Tibial nerve (tissue), 4 donors: ENCODE measurements at regions not wholly inside any gene's neighbourhood (a gene's known extent, or its start where the extent isn't known, plus 50 kb on each side); places are given as distances from the start of the nearest gene placed in this dataset.

Experiments used
- DNase-seq, 2 donors: peaks; one replicate each; pipeline ENCODE4 v3.0.0-alpha.2; 2019; ENCODE audit warnings: low spot score in 2 of 2
- H3K27ac ChIP-seq, 4 donors: fragments of 200-600 bp; sonication (generic) in 3 of 4; one replicate each; pipeline ENCODE4 v1.5.1; 2017 to 2019; ENCODE audit warnings: mild to moderate bottlenecking in 1 of 4
- H3K27me3 ChIP-seq, 2 donors: fragments of 200-600 bp; sonication (generic) in 1 of 2; one replicate each; pipeline versions ENCODE4 v1.5.1 to v1.6.0; 2017 to 2019
- H3K36me3 ChIP-seq, 3 donors: fragments of 200-600 bp; sonication (generic); one replicate each; pipeline ENCODE4 v1.5.1; 2018 to 2019
- H3K4me1 ChIP-seq, 4 donors: fragments of 200-600 bp; sonication (generic) in 3 of 4; one replicate each; pipeline ENCODE4 v1.5.1; 2017 to 2019
- H3K4me3 ChIP-seq, 4 donors: fragments of 200-600 bp; sonication (generic) in 3 of 4; one replicate each; pipeline ENCODE4 v1.5.1; 2017 to 2019; ENCODE audit warnings: mild to moderate bottlenecking in 1 of 4, moderate library complexity in 1 of 4
- H3K9me3 ChIP-seq, 4 donors: fragments of 200-600 bp; sonication (generic) in 3 of 4; one replicate each; pipeline ENCODE4 v1.5.1; 2017 to 2019
- CTCF ChIP-seq, 5 experiments: fragments of 200-600 bp in 3 of 5; fragments of 450-650 bp in 2 of 5; sonication (generic) in 3 of 5; IDR thresholded peaks; one replicate each; pipeline ENCODE4 v1.5.1; 2016 to 2019; ENCODE audit warnings: antibody characterized with exemption in 5 of 5, mild to moderate bottlenecking in 3 of 5, moderate library complexity in 2 of 5
- EP300 ChIP-seq, 2 donors: sonication (generic); formaldehyde crosslinking; IDR thresholded peaks; one replicate each; pipeline ENCODE4 v1.6.1; 2017; ENCODE audit warnings: antibody characterized with exemption in 2 of 2, mild to moderate bottlenecking in 1 of 2
- POLR2A ChIP-seq, 2 donors: fragments of 450-650 bp; IDR thresholded peaks; one replicate each; pipeline ENCODE4 v1.6.1; 2017; ENCODE audit warnings: antibody characterized with exemption in 2 of 2, mild to moderate bottlenecking in 2 of 2, moderate library complexity in 2 of 2
- WGBS, 2 donors: methylation state at CpG; one replicate each; pipeline ENCODE4 v1.1.5; 2018; 5-methylcytosine and 5-hydroxymethylcytosine counted together

- DNase-seq, result no peak
- WGBS, 2 donors, result 56 to 81% methylated on average over 3 of the region's 3 CpGs
- H3K27ac ChIP-seq, result no peak overlapping the region
- no peak for TF ChIP-seq CTCF (IDR thresholded peaks at IDR 0.05)
- TF ChIP-seq EP300 (IDR thresholded peaks at IDR 0.05), result no peak
- TF ChIP-seq POLR2A (IDR thresholded peaks at IDR 0.05), result no peak
- H3K9me3 ChIP-seq, result no peaks in the 10 kb centered on the region
- H3K4me1 ChIP-seq, result no peaks in the 10 kb centered on the region
- no peaks in the 10 kb centered on the region for H3K27me3 ChIP-seq
- H3K4me3 ChIP-seq, result no peak overlapping the region
- no peaks in the 10 kb centered on the region for H3K36me3 ChIP-seq
Measured at GRCh38 chr17:13996748-13997147, 72.6 kb upstream of the COX10 start.

DNA sequence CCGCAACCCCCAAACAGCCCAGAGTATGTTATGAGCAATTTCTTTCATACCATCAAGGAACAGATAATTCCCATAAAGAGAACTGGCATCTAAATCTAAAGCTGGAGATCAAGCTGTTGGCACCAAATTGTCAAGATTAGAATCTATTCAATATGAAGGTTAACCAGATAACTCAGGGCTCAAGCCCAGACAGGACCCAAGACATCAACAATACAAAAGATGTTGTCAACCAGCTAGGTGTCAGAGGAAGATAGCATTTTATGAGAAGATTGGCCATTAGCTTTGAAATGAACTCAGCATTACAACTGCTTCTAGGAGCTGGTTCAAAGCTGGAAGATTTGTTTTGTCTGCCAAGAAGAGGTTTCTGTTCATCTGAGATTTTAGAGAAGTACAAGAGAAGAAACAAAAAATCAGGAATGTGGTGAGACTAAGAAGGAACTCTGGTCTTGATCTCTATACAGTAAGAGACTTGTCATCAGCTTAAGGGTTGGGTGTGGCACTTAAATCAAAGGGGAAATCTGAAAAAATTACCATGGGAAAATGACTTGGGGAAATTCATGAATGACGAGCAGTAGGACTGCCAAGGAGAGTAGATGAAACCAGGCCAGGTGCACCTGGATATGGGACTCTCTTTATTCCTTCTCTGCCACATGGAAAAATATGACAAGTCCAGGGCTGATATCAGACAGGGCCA lies 64.2 kb upstream of the COX10 start:
- Histone ChIP-seq H3K27ac (no peak overlapping the region), H3K36me3 (no peaks in the 10 kb centered on the region), H3K4me3 (no peak overlapping the region), H3K4me1 (no peaks in the 10 kb centered on the region), H3K9me3 (no peaks in the 10 kb centered on the region), H3K27me3 (no peaks in the 10 kb centered on the region)
- WGBS, 2 donors, result 84 to 86% methylated on average over 2 of the region's 2 CpGs
- DNase-seq, result no peak
- TF ChIP-seq POLR2A (IDR thresholded peaks at IDR 0.05), result no peak
- TF ChIP-seq CTCF (IDR thresholded peaks at IDR 0.05), result no peak
- TF ChIP-seq EP300 (IDR thresholded peaks at IDR 0.05), result no peak

DNA sequence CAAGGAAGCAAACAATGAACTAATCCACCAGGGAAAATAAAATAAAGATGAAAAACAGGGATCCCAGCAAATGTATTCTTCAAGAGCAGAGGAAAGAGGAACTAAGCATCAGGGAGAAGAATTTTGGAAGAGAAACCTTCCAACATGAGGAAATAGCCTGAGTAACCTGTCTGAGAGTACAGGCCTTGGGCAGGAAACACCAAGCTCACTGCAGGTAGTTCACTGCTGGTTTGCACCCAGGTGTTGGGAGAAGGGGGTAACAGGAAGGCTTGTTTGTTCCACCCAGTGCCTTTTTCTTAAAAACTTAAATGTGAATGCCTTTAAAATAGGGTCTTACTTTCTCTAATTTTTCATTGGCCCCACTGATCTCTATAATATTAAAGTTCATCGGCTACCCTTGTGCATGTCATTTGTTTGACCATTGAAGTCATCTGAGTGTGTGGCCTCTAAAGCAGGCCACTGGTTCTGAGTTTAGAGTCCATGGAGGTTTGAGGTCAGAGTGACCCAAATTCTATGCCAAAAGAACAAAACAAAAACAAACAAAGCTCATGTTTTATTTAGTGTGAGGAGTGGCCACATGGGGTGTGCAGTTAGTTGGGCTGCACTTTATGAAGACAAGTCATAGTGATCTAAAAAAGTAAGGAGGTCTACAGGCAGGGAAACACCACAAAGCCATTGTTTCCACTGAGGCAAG lies 62.9 kb upstream of the COX10 start:
- Histone ChIP-seq H3K4me3 (no peak overlapping the region), H3K27ac (no peak overlapping the region), H3K27me3 (no peaks in the 10 kb centered on the region), H3K4me1 (no peaks in the 10 kb centered on the region), H3K36me3 (no peaks in the 10 kb centered on the region), H3K9me3 (no peaks in the 10 kb centered on the region)
- 79 to 93% methylated on average over 1 of the region's 1 CpG for WGBS, 2 donors
- TF ChIP-seq POLR2A (IDR thresholded peaks at IDR 0.05) (no peak), EP300 (IDR thresholded peaks at IDR 0.05) (no peak), CTCF (IDR thresholded peaks at IDR 0.05) (no peak)
- DNase-seq, result no peak

DNA sequence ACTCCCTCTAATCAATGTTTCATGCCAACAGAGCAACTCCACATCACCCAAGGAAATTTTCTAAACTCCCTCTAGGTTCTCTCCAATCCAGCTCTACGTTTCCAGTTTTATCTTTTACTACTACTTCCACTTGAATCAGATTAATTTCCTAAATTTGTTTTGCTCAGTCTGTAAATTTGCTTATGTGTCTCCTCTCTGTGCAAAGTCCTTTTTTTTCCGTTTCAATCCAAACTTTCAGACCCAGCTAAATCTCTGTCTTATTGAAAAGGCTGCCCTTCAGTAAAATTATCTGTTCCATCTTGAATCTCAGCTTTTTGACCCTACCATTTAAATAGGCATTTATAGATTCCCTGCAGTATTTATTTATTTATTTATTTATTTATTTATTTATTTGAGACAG lies 61.4 kb upstream of the COX10 start:
- no peaks in the 10 kb centered on the region for H3K36me3 ChIP-seq
- 91 to 93% methylated on average over 2 of the region's 2 CpGs for WGBS, 2 donors
- H3K27me3 ChIP-seq, result no peaks in the 10 kb centered on the region
- TF ChIP-seq EP300 (IDR thresholded peaks at IDR 0.05) (no peak), POLR2A (IDR thresholded peaks at IDR 0.05) (no peak), CTCF (IDR thresholded peaks at IDR 0.05) (no peak)
- no peak for DNase-seq
- H3K9me3 ChIP-seq, result no peaks in the 10 kb centered on the region
- no peak overlapping the region for H3K27ac ChIP-seq
- H3K4me1 ChIP-seq, result no peaks in the 10 kb centered on the region
- no peak overlapping the region for H3K4me3 ChIP-seq

GRCh38 chr17:14011036-14011692 lies 58.1 kb upstream of the COX10 start:
- H3K4me1 ChIP-seq, result no peaks in the 10 kb centered on the region
- no peaks in the 10 kb centered on the region for H3K9me3 ChIP-seq
- H3K36me3 ChIP-seq, result no peaks in the 10 kb centered on the region
- TF ChIP-seq POLR2A (IDR thresholded peaks at IDR 0.05), result no peak
- TF ChIP-seq EP300 (IDR thresholded peaks at IDR 0.05), result no peak
- TF ChIP-seq CTCF (IDR thresholded peaks at IDR 0.05), result no peak
- H3K27me3 ChIP-seq, result no peaks in the 10 kb centered on the region
- H3K27ac ChIP-seq, result no peak overlapping the region
- WGBS, 2 donors, result 69 to 74% methylated on average over 5 of the region's 5 CpGs
- DNase-seq, result no peak
- H3K4me3 ChIP-seq, result no peak overlapping the region
